Fibroblast of mammary gland (primary cell): ENCODE measurements at regions not wholly inside any gene's neighbourhood (a gene's known extent, or its start where the extent isn't known, plus 50 kb on each side); places are given as distances from the start of the nearest gene placed in this dataset.
A peak's percentile ranks its signal among the peaks of the same experiment; 100 is the strongest.
"Not testable (repeated sequence)": the region's sequence is repeated elsewhere in the genome, so short reads cannot be mapped to it uniquely, and the experiment has no call there.

Experiments used
- DNase-seq: peaks from one replicate; pipeline ENCODE4 v3.0.0-alpha.2; 2010; ENCODE audit warnings: low read depth
- H3K4me3 ChIP-seq: 2 replicates; pipeline ENCODE4 v1.5.1; 2011; ENCODE audit warnings: low read depth, mild to moderate bottlenecking, low read length, moderate library complexity; ENCODE audit not compliant: control insufficient read depth
- TF ChIP-seq, protein P1 (sequence below): conservative IDR thresholded peaks from 2 replicates; pipeline ENCODE4 v1.5.1; 2011; ENCODE audit warnings: low read depth, low read length, inconsistent platforms; ENCODE audit not compliant: control insufficient read depth, insufficient read depth

DNA sequence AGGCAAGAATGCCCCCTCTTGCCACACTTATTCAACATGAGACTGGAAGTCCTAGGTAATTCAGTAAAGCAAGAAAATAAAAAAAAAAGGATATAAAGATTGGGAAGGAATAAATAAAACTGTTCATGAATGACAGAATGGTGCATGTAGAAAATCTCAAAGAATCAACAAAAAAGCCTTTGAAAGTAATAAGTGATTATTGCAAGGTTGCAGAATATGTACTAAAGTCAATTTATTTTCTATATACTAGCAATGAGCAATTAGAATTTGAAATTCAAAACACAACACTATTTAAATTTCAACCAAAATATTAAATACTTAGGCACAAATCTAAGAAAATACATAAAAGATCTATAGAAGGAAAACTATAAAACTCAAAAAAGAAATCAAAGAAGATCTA is 58.6 kb downstream of the MAGEA10 start:
- TF ChIP-seq, protein P1, sequence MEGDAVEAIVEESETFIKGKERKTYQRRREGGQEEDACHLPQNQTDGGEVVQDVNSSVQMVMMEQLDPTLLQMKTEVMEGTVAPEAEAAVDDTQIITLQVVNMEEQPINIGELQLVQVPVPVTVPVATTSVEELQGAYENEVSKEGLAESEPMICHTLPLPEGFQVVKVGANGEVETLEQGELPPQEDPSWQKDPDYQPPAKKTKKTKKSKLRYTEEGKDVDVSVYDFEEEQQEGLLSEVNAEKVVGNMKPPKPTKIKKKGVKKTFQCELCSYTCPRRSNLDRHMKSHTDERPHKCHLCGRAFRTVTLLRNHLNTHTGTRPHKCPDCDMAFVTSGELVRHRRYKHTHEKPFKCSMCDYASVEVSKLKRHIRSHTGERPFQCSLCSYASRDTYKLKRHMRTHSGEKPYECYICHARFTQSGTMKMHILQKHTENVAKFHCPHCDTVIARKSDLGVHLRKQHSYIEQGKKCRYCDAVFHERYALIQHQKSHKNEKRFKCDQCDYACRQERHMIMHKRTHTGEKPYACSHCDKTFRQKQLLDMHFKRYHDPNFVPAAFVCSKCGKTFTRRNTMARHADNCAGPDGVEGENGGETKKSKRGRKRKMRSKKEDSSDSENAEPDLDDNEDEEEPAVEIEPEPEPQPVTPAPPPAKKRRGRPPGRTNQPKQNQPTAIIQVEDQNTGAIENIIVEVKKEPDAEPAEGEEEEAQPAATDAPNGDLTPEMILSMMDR: no peak
- DNase-seq: no peak
- no peak overlapping the region for H3K4me3 ChIP-seq

DNA sequence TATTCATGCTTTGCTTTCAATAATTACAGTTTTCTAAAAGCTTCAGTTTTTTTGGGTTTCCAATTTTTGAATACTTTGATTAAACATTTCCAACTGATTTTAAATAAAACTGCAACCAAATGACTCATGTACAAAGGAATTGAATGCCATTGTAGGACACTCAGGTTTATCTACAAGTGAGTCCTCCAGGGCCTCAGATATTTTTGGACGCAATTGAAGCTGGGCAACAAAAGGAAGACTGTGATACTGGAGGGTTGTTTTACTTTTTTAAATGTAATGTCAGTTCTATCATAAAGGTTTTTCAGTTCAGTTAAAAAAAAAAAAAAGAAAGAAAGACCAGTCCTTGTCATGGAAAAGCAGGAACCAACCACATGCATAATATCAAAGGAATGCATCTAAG is 64.2 kb downstream of the MAGEA10 start:
- TF ChIP-seq, protein P1: no peak
- H3K4me3 ChIP-seq: no peak overlapping the region
- no peak for DNase-seq

DNA sequence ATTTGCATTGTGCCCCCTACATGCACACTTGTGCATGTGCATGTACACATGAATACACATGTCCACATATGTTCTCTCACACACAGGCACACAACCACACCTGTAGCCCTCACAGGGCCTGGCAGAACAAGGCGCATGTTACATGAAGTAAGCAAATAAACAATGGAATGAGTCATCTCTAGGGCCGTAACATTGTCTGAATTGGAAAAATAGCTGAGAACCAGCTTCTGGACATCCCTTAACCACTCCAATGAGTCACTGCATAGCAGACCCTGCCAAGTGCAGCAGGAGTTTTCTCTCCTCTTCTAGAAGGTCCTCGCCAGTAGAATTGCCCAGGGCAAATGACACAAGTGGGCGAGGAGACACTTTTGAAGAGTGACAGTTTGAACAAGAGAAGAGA is 66.1 kb downstream of the MAGEA10 start:
- no peak overlapping the region for H3K4me3 ChIP-seq
- peak; percentile 84 for DNase-seq
- TF ChIP-seq, protein P1: no peak

DNA sequence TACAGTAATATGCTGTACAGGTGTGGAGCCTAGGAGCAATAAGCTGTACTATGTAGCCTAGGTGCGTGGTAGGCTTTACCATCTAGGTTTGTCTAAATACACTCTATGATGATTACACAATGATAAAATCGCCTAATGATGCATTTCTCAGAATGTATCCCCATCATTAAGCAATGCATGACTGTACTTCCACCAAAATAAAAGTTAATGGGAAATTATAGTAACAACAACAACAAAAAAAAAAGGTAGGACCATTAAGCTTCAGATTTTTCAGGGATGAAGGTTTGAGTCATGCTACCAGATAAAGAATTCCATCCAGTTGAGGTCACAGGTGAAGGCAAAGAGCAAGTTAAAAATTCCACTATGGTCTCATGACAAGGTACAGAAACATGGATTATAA is 68.2 kb downstream of the MAGEA10 start:
- TF ChIP-seq, protein P1: no peak
- H3K4me3 ChIP-seq: no peak overlapping the region
- DNase-seq: no peak

DNA sequence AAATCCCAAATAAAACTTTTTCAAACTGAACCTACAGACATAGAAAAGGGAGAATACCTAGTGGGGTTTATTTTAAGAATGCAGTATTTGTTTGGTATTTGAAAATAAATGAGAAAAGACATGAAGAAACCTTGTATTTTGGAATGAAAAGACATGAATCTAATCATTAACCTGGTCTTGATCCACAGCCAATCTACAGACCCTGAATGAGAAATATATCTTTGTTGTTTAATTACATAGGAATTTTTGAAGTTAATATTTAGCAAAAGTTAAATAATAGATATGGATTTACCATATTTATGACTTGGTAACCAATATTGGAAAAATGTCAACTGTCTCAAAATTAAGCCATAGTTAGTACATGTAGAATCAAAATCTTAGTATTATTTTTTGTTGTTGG is 76.8 kb downstream of the MAGEA10 start:
- TF ChIP-seq, protein P1: no peak
- DNase-seq: no peak
- H3K4me3 ChIP-seq: no peak overlapping the region

DNA sequence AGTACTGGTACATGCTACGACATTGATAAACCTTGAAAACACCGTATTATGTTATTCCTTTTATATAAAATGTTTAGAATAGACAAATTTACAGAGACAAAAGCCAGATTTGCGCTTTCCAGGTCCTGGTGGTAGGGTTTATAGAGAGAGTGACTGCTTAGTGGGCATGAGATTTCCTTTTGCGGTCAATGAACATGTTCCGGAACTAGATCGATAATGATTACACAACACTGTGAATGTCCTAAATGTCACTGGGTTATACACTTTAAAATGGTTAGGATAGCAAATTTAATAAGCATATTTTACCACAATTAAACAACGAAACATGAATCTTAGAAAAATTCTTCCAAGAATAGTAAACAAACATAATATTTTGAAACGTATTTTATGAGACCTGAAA is 77.3 kb downstream of the MAGEA10 start:
- TF ChIP-seq, protein P1: no peak
- no peak for DNase-seq
- H3K4me3 ChIP-seq: no peak overlapping the region

DNA sequence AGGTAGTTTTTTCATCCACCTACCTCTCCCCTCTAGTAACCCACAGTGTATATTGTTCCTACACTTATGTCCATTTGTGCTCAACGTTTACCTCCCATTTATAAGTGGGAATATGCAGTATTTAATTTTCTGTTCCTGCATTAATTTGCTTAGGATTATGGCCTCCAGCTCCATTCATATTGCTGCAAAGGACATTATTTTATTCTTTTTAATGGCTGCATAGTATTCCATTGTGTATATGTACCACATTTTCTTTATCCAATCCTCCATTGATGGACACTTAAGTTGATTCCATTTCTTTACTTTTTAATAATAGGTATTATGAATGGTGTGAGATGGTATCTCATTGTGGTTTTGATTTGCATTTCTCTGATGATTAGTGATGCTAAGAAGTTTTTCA is 76.1 kb upstream of the GABRE start:
- DNase-seq, H3K4me3 ChIP-seq: not testable (repeated sequence)
